ENCODE measurements at regions not wholly inside any gene's neighbourhood (a gene's known extent, or its start where the extent isn't known, plus 50 kb on each side); places are given as distances from the start of the nearest gene placed in this dataset.

- TF ChIP-seq, protein P1, sequence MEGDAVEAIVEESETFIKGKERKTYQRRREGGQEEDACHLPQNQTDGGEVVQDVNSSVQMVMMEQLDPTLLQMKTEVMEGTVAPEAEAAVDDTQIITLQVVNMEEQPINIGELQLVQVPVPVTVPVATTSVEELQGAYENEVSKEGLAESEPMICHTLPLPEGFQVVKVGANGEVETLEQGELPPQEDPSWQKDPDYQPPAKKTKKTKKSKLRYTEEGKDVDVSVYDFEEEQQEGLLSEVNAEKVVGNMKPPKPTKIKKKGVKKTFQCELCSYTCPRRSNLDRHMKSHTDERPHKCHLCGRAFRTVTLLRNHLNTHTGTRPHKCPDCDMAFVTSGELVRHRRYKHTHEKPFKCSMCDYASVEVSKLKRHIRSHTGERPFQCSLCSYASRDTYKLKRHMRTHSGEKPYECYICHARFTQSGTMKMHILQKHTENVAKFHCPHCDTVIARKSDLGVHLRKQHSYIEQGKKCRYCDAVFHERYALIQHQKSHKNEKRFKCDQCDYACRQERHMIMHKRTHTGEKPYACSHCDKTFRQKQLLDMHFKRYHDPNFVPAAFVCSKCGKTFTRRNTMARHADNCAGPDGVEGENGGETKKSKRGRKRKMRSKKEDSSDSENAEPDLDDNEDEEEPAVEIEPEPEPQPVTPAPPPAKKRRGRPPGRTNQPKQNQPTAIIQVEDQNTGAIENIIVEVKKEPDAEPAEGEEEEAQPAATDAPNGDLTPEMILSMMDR (IDR thresholded peaks at IDR 0.05; ENCODE audit: low read depth, low read length, missing control alignments), result no peak
- no peak for DNase-seq (ENCODE audit: extremely low read depth, low read depth)
- H3K4me3 ChIP-seq (replicated peaks; ENCODE audit: low read depth, low read length), result no peak overlapping the region
These were observed 254.4 kb downstream of the RHOU start for GRCh38 chr1:228989676-228989991.

- no peak overlapping the region for H3K4me3 ChIP-seq (replicated peaks; ENCODE audit: low read depth, low read length)
- TF ChIP-seq, protein P1 (IDR thresholded peaks at IDR 0.05; ENCODE audit: low read depth, low read length, missing control alignments), result no peak
- no peak for DNase-seq (ENCODE audit: extremely low read depth, low read depth)
These were observed 254.9 kb downstream of the RHOU start for GRCh38 chr1:228989992-228990827.

- TF ChIP-seq, protein P1 (IDR thresholded peaks at IDR 0.05; ENCODE audit: low read depth, low read length, missing control alignments), result no peak
- no peak overlapping the region for H3K4me3 ChIP-seq (replicated peaks; ENCODE audit: low read depth, low read length)
- DNase-seq (ENCODE audit: extremely low read depth, low read depth), result no peak
These were observed 255.8 kb downstream of the RHOU start for GRCh38 chr1:228990906-228991569.

- no peak for DNase-seq (ENCODE audit: extremely low read depth, low read depth)
- no peak overlapping the region for H3K4me3 ChIP-seq (replicated peaks; ENCODE audit: low read depth, low read length)
- TF ChIP-seq, protein P1 (IDR thresholded peaks at IDR 0.05; ENCODE audit: low read depth, low read length, missing control alignments), result no peak
These were observed 256.8 kb downstream of the RHOU start for GRCh38 chr1:228992044-228992443.

DNA sequence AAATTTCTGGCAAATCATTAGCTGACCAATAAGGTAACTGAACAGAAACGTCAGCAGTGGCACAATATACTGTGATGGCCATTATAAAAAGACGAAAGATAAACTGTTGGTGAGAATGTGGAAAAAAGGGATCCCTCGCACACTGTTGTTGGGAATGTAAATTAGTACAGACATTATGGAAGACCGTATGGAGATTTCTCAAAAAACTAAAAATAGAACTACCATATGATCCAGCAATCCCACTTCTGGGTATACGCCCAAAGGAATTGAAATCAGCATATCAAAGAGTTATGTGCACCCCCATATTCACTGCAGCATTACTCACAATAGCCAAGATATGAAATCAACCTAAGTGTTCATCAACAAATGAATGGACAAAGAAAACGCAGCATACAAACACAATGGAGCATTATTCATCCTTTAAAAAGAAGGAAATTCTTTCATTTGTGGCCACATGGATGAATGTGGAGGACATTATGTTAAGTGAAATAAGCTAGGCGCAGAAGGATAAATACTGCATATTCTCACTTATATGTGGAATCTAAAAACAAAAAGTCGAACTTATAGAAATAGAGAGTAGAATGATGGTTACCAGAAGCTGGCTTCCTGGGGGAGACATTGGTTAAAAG is 257.7 kb downstream of the RHOU start:
- DNase-seq (ENCODE audit: extremely low read depth, low read depth), result no peak

More for the DNA sequence above, 257.7 kb downstream of the RHOU start:
- TF ChIP-seq, protein P1 (IDR thresholded peaks at IDR 0.05; ENCODE audit: low read depth, low read length, missing control alignments), result no peak
- no peak overlapping the region for H3K4me3 ChIP-seq (replicated peaks; ENCODE audit: low read depth, low read length)

Measured in HFF-Myc (cell line).